NCI-H82 treated with DMSO at 0.1 percent for 48 hours (cell line): ENCODE measurements at regions not wholly inside any gene's neighbourhood (a gene's known extent, or its start where the extent isn't known, plus 50 kb on each side); places are given as distances from the start of the nearest gene placed in this dataset.
"Not testable (repeated sequence)": the region's sequence is repeated elsewhere in the genome, so short reads cannot be mapped to it uniquely, and the experiment has no call there.

Experiments
- DNase-seq: peaks from one replicate; lab custom pipeline; 2025; ENCODE audit not compliant: unreplicated experiment; lab: John Stamatoyannopoulos, UW

DNA sequence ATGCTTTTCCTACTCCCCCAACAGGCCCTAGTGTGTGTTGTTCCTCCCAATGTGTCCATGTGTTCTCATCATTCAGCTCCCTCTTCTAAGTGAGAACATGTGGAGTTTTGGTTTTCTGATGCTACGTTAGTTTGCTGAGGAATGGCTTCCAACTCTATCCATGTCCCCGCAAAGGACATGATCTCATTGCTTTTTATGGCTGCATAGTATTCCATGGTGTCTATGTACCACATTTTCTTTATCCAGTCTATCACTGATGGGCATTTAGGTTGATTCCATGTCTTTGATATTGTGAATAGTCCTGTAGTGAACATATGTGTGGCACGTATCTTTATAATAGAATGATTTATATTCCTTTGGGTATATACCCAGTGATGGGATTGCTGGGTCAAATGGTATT lies 72.5 kb upstream of the CCNY start:
- not testable (repeated sequence) for DNase-seq

DNA sequence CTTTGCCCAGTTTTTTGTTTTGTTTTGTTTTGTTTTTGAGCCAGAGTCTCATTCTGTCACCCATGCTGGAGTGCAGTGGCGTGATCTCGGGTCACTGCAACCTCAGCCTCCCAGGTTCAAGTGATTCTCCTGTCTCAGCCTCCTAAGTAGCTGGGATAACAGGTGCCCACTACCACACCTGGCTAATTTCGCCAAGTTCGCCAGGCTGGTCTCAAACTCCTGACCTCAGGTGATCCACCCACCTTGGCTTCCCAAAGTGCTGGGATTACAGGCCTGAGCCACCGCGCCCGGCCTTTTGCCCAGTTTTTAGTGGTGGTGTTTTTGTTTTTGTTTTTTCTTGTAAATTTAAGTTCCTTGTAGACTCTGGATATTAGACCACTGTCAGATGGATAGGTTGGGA lies 71.7 kb upstream of the CCNY start:
- DNase-seq, result not testable (repeated sequence)

DNA sequence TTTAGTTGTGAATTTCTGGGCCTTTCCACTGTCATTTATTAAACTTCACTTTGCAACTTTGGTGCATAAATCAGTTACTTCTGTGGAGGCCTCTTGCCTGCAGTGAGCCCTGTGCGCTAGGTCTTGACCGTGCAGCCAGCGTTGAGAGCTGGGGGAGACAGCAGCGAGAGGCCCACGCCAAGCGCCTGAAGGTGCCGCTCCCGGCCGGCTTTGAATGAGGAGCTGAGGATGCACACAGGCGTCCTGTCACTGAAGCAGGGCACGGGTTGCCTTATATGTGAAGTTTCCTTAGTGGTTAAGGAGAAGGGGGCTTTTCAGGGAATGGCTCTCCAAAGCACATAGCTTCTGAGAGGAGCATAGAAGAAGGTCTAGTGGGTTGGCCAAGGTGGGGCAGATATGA lies 70.9 kb upstream of the CCNY start:
- no peak for DNase-seq

DNA sequence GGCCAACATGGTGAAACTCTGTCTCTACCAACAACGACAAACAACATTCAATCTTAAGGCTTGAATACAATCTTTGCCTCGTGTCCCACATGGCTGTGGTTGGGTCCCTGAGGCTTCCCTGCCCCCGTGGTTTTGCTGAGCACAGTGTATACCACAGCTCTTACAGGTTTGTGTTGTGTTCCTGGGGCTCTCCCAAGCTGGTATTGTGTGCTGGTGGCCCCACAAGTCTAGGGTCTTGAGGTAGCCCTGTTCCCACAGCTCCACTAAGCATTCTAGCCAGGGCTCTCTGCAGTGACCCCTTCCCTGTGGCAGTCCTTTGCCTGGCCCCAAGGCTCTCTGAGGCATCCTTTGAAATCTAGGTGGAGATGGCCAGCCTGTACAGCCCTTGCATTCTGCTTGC lies 68.0 kb upstream of the CCNY start:
- no peak for DNase-seq

DNA sequence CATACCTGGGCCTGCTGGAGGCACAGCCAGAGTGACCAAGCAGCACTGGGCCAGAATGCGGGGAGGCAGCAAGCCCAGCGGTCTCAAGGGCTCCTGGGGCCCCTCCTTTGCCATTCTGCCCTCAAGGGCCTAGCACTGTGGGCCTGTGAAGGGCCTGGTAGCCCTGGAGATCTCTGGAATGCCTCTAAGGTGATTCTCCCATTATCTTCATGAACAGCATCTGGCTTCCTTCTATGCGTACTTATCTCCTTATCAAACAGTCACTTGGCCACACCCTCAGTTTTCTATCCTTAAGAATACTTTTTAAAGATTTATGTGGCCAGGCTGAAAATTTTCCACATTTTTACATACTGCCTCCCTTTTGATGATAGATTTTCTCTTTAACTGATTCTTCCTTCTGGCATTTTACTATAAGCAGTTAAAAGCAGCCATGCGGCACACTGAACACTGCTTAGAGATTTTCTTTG lies 67.5 kb upstream of the CCNY start:
- DNase-seq, result no peak

DNA sequence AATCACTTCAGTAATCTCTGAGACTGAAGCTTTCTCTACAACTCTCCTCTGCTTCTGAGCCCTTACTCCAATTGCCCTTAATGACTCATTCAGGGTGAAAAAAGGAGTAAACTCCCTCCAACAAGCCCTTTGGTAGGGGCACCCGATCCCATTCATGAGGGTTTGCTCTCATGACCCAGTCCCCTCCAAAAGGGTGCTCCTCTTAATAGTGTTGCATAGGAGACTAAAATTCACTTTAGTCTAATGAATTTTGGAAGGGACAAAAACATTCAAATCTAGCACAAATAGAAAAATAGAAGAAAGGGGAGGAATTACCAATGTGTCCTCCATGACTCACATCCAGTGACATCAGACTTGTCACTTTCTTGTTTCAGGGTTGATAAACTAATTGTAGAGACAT lies 66.2 kb upstream of the CCNY start:
- no peak for DNase-seq

DNA sequence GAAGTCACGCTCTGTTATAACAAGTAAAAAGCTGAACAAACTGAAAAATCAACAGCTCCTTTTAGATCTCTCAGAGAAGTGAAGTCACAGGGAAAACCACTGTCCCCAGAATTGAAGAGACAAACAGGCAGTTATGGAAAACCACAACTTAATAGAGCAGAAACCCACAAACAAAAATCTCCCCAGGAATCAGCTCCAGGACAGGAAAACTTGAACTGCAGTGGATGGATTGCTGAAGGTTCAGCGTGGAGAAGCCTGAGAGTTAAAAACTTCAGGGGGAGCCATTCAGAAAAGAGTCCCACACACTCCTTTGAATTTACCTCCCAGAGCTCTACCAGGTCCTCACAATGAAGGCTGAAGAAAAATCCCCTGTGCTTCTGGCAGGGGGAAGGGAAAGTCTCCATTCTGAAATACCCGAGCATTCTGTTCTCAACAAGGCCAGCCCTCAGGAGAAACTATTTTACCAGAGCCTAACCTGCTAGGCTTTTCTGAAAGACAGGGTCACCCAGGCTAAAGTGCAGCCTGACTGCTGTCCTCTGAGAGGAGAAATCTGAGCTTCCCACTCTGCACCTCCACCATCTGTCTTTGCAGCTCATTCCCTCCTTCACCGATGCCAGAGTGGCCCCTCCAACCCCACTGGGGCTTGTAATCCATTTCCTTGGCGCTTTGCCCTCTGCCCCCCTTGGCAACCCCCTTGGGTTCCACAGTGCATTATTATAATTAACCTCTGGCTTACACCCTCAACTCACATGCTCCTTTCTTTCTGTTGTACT lies 65.0 kb upstream of the CCNY start:
- peak; percentile 64 for DNase-seq

DNA sequence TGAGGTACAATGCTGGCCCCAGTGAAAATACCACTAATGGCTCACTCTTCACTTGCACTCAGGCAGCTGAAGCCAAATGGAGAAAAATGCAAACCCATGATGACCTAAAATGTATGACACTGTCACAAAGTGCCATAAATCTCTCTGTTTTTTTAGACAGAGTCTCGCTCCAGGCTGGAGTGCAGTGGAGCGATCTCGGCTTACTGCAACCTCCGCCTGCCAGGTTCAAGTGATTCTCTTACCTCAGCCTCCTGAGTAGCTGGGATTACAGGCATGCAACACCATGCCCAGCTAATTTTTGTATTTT lies 64.5 kb upstream of the CCNY start:
- not testable (repeated sequence) for DNase-seq

DNA sequence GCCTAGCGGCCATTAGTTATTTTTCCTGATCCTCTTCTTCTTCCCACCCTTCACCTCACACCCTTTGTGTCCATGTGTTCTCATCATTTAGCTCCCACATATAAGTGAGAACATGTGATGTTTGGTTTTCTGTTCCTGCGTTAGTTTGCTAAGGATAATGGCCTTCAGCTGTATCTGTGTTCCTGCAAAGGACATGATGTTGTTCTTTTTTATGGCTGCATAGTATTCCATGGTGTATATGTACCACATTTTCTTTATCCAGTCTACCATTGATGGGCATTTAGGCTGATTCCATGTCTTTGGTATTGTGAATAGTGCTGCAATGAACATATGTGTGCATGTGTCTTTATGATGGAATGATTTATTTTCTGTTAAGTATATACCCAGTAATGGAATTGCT lies 63.9 kb upstream of the CCNY start:
- not testable (repeated sequence) for DNase-seq

DNA sequence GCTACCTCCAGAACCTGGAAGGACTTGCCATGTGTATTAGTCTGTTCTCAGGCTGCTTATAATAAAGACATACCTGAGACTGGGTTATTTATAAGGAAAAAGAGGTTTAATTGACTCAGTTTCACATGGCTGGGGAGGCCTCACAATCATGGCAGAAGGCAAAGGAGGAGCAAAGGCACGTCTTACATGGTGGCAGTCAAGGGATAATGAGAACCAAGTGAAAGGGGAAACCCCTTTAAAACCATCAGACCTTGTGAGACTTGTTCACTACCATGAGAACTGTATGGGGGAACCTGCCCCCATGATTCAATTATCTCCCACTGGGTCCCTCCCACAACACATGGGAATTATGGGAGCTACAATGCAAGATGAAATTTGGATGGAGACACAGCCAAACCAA lies 62.3 kb upstream of the CCNY start:
- DNase-seq, result not testable (repeated sequence)

DNA sequence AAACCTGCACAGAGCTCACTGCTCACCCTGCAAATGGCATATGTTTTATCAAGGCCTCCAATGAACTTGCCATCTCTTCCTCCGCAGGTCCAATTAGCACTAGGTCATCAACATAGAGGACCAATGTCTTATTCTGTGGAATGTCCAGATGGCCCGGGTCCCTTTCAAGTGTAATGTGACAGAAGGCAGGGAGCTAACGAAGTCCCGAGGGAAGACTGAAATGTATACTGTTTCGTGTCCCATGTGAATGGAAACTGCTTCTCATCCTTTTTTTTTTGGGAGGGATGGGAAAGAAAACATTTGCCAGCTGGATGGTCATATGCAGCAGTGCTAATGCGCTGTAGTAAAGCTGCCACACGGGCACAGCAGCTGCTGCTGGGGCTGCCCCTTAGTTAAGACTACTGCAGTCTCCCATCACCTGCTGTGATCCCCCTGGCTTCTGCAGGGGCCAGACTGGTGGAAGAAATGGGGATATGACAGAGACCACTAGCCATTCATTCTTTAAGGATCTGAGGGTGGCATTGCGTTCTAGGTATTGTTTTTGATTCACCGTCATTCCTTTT lies 61.7 kb upstream of the CCNY start:
- peak; percentile 90 for DNase-seq

DNA sequence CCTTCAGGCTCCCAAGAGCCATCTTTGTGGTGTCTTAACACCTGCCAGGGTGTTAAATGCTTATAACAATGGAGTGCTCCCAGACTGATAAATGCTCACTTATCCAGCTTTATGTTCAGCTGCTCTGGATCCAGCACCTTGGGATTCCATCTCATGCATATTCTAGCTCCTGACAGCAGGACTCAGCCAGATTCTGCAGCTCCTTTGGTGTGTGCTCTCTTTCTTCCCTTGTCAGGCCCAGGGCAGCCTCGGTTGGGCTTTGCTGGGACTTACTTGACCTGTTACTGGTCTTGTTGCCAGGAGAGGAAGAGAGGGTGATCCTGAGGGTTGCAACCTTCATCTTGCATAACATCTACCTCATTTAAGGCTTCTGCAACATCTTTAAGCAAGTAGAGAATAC lies 59.4 kb upstream of the CCNY start:
- DNase-seq, result no peak

DNA sequence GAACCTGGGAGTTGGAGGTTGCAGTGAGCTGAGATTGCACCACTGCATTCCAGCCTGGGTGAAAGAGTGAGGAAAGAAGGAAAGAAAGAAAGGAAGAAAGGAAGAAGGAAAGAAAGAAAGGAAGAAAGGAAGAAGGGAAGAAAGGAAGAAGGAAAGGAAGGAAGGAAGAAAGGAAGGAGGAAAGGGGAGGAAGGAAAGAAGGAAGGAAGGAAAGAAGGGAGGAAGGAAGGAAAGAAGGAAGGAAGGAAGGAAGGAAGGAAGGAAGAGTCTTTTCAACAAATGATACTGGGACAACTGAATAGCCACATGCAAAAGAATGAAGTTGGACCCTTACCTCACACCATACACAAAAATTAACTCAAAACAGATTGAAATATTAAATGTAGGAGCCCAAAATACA lies 56.1 kb upstream of the CCNY start:
- DNase-seq, result not testable (repeated sequence)
